GM12878 (cell line): ENCODE measurements at regions not wholly inside any gene's neighbourhood (a gene's known extent, or its start where the extent isn't known, plus 50 kb on each side); places are given as distances from the start of the nearest gene placed in this dataset.
"Not testable (repeated sequence)": the region's sequence is repeated elsewhere in the genome, so short reads cannot be mapped to it uniquely, and the experiment has no call there.

Experiments used
- ATAC-seq: fragments of 200-7000 bp; cut with Tn5 transposase; 3 replicates; pipeline ENCODE4 v1.9.1; 2020; ENCODE audit warnings: mild to moderate bottlenecking, moderate library complexity
- BruUV-seq: library from RNA; stranded (reverse); fragments of 400-500 nt; replicated peaks from 2 replicates; lab custom pipeline; 2021; lab: Mats Ljungman, UMichigan
- CTCF ChIA-PET: fragments of 300-600 bp; sonication (Branson Sonifier 250); formaldehyde crosslinking; extraction: SDS; loops from one replicate; lab custom pipeline; 2021; ENCODE audit warnings: inconsistent platforms; lab: Yijun Ruan, JAX
- POLR2A ChIA-PET: fragments of 350-600 bp; formaldehyde crosslinking; extraction: SDS; loops from one replicate; lab custom pipeline; 2021; ENCODE audit warnings: inconsistent platforms; lab: Charles Lee
- RAD21 ChIA-PET: fragments of 300-600 bp; sonication (Branson Sonifier 250); formaldehyde crosslinking; loops from one replicate; lab custom pipeline; 2023; ENCODE audit warnings: antibody characterized with exemption; ENCODE audit not compliant: unreplicated experiment; lab: Charles Lee
- SMC1A ChIA-PET: fragments of 300-600 bp; sonication (Branson Sonifier 250); formaldehyde crosslinking; loops from one replicate; lab custom pipeline; 2023; ENCODE audit not compliant: unreplicated experiment, uncharacterized antibody; lab: Charles Lee
- DNase-seq: peaks from one replicate; pipeline ENCODE4 v3.0.0-alpha.2; 2011; ENCODE audit warnings: low read depth, low spot score
- FAIRE-seq: peaks from 3 replicates; lab custom pipeline; 2011; peaks lifted over from hg19 to GRCh38; lab: Jason Lieb, UNC
- H2AFZ ChIP-seq: 2 replicates; pipeline ENCODE4 v1.6.0; 2011; ENCODE audit warnings: low read depth, low read length, control low read depth; ENCODE audit not compliant: control insufficient read depth
- H3K27ac ChIP-seq: 2 replicates; pipeline ENCODE4 v1.5.1; 2011; ENCODE audit warnings: control low read depth; ENCODE audit not compliant: control insufficient read depth, insufficient read depth
- H3K27me3 ChIP-seq, 2 experiments: replicated peaks in 1 of 2; 2 replicates each; pipeline versions ENCODE4 v1.6.0 to v1.6.1; 2011; ENCODE audit warnings: low read length in 1 of 2; ENCODE audit not compliant: control insufficient read depth in 2 of 2, insufficient read depth in 2 of 2
- H3K36me3 ChIP-seq, 2 experiments: 2 replicates each; pipeline ENCODE4 v1.5.1; 2011; ENCODE audit warnings: low read length in 1 of 2; ENCODE audit not compliant: control insufficient read depth in 2 of 2, insufficient read depth in 2 of 2
- H3K4me1 ChIP-seq: 2 replicates; pipeline ENCODE4 v1.6.1; 2011; ENCODE audit warnings: mild to moderate bottlenecking, low read length, moderate library complexity, mixed read lengths; ENCODE audit not compliant: control insufficient read depth, insufficient read depth
- H3K4me2 ChIP-seq: 2 replicates; pipeline ENCODE4 v1.6.0; 2011; ENCODE audit warnings: control low read depth; ENCODE audit not compliant: control insufficient read depth, insufficient read depth
- H3K4me3 ChIP-seq: fragments of 200-600 bp; sonication (generic); 2 replicates; pipeline ENCODE4 v1.5.1; 2016
- H3K79me2 ChIP-seq: 2 replicates; pipeline ENCODE4 v1.6.0; 2011; ENCODE audit warnings: low read length; ENCODE audit not compliant: control insufficient read depth, insufficient read depth
- H3K9ac ChIP-seq: 2 replicates; pipeline ENCODE4 v1.8.0; 2011; ENCODE audit warnings: low read length, control low read depth, mixed read lengths; ENCODE audit not compliant: control insufficient read depth, insufficient read depth
- H3K9me3 ChIP-seq: replicated peaks from 3 replicates; pipeline ENCODE4 v1.5.1; 2011; ENCODE audit warnings: mild to moderate bottlenecking, low read length; ENCODE audit not compliant: control insufficient read depth, insufficient read depth
- H4K20me1 ChIP-seq: 2 replicates; pipeline ENCODE4 v1.6.0; 2011; ENCODE audit not compliant: control insufficient read depth, insufficient read depth
- MAX ChIP-seq: IDR thresholded peaks from 2 replicates; pipeline ENCODE4 v1.6.1; 2012; ENCODE audit warnings: low read depth, low read length, improper control_type of control experiment
- MTA3 ChIP-seq: IDR thresholded peaks from 2 replicates; pipeline ENCODE4 v1.6.1; 2012; ENCODE audit warnings: low read length, inconsistent platforms, borderline replicate concordance
- SMARCA5 ChIP-seq: fragments of 450-650 bp; IDR thresholded peaks from 2 replicates; pipeline ENCODE4 v1.6.1; 2017; ENCODE audit warnings: mild to moderate bottlenecking
- ZNF622 ChIP-seq: fragments of 450-650 bp; IDR thresholded peaks from 2 replicates; pipeline ENCODE4 v1.6.1; 2017; ENCODE audit warnings: mild to moderate bottlenecking, inconsistent platforms
- WGBS: methylation state at CpG from one replicate; pipeline ENCODE4 v1.1.6; 2016; ENCODE audit warnings: low lambda C conversion rate; ENCODE audit not compliant: insufficient replicate concordance, insufficient coverage; ENCODE audit errors: missing lambda C conversion rate; 5-methylcytosine and 5-hydroxymethylcytosine counted together
- in situ Hi-C: fragments of 300-500 bp; cut with MboI; formaldehyde crosslinking; loops from 9 replicates; pipeline ENCODE4 v1.14.3; 2018; ENCODE audit warnings: mixed read lengths
- intact Hi-C: fragments of 100-400 bp; cut with micrococcal nuclease; formaldehyde crosslinking; loops from one replicate; pipeline ENCODE4 v1.14.2; 2022; ENCODE audit not compliant: unreplicated experiment

- no peak for TF ChIP-seq SMARCA5
- no peak for TF ChIP-seq ZNF622
- TF ChIP-seq MTA3, result no peak
- no peak for TF ChIP-seq MAX
Measured at GRCh38 chr12:114809097-114809496, 125.1 kb upstream of the TBX3 start (continued).

GRCh38 chr12:114801381-114801780 is 117.4 kb upstream of the TBX3 start:
- H3K9me3 ChIP-seq, H4K20me1 ChIP-seq, ATAC-seq, H3K4me2 ChIP-seq, H3K27ac ChIP-seq, DNase-seq, FAIRE-seq, H2AFZ ChIP-seq, H3K79me2 ChIP-seq, H3K9ac ChIP-seq, in situ Hi-C loops, POLR2A ChIA-PET, RAD21 ChIA-PET, CTCF ChIA-PET, H3K36me3 ChIP-seq, H3K4me1 ChIP-seq, SMC1A ChIA-PET, BruUV-seq, intact Hi-C loops, H3K27me3 ChIP-seq, H3K4me3 ChIP-seq: not testable (repeated sequence)
- WGBS, result 13% methylated on average over 2 of the region's 3 CpGs

- H3K9me3 ChIP-seq, H3K4me1 ChIP-seq, H2AFZ ChIP-seq, H3K4me2 ChIP-seq, H3K27ac ChIP-seq, in situ Hi-C loops, H3K9ac ChIP-seq, intact Hi-C loops, ATAC-seq, FAIRE-seq, POLR2A ChIA-PET, H3K79me2 ChIP-seq, H3K4me3 ChIP-seq, BruUV-seq, CTCF ChIA-PET, H4K20me1 ChIP-seq, DNase-seq, SMC1A ChIA-PET, RAD21 ChIA-PET, H3K27me3 ChIP-seq, H3K36me3 ChIP-seq: not testable (repeated sequence)
- 36% methylated on average over 7 of the region's 8 CpGs for WGBS
Measured at GRCh38 chr12:114800566-114800965, 116.6 kb upstream of the TBX3 start.
